MM.1S (cell line): ENCODE measurements at regions not wholly inside any gene's neighbourhood (a gene's known extent, or its start where the extent isn't known, plus 50 kb on each side); places are given as distances from the start of the nearest gene placed in this dataset.

ENCODE experiments used
- DNase-seq: peaks from one replicate; pipeline ENCODE4 v3.0.0-alpha.2; 2015
- H2AFZ ChIP-seq: fragments of 300-600 bp; sonication (generic); 2 replicates; pipeline ENCODE4 v1.6.0; 2016; ENCODE audit warnings: antibody characterized with exemption, low read length
- H3F3A ChIP-seq: fragments of 300-600 bp; sonication (generic); 2 replicates; pipeline ENCODE4 v1.6.1; 2016; ENCODE audit warnings: mild to moderate bottlenecking, antibody characterized with exemption, low read length, moderate library complexity, mixed read lengths; ENCODE audit not compliant: insufficient read depth
- H3K27ac ChIP-seq: fragments of 300-600 bp; sonication (generic); 2 replicates; pipeline ENCODE4 v1.5.1; 2016; ENCODE audit warnings: mild to moderate bottlenecking, low read length
- H3K27me3 ChIP-seq: fragments of 300-600 bp; sonication (generic); replicated peaks from 2 replicates; pipeline ENCODE4 v1.6.0; 2016; ENCODE audit warnings: low read length; ENCODE audit not compliant: insufficient read depth
- H3K36me3 ChIP-seq: fragments of 300-600 bp; sonication (generic); replicated peaks from 2 replicates; pipeline ENCODE4 v1.6.1; 2016; ENCODE audit warnings: mild to moderate bottlenecking, low read length, mixed read lengths; ENCODE audit not compliant: insufficient read depth
- H3K4me1 ChIP-seq: fragments of 300-600 bp; sonication (generic); 2 replicates; pipeline ENCODE4 v1.6.1; 2016; ENCODE audit warnings: low read length, mixed read lengths
- H3K4me2 ChIP-seq: fragments of 300-600 bp; sonication (generic); 2 replicates; pipeline ENCODE4 v1.6.0; 2016; ENCODE audit warnings: low read depth, low read length
- H3K4me3 ChIP-seq: fragments of 300-600 bp; sonication (generic); 2 replicates; pipeline ENCODE4 v1.5.1; 2016; ENCODE audit warnings: low read length, mixed read lengths
- H3K79me2 ChIP-seq: fragments of 300-600 bp; sonication (generic); 2 replicates; pipeline ENCODE4 v1.6.1; 2016; ENCODE audit warnings: mixed run types, low read length, mixed read lengths
- H3K9ac ChIP-seq: fragments of 300-600 bp; sonication (generic); 2 replicates; pipeline ENCODE4 v1.6.1; 2016; ENCODE audit warnings: low read length, mixed read lengths
- H3K9me2 ChIP-seq: fragments of 300-600 bp; sonication (generic); replicated peaks from 2 replicates; pipeline ENCODE4 v1.6.1; 2016; ENCODE audit warnings: mild to moderate bottlenecking, low read length, mixed read lengths; ENCODE audit not compliant: insufficient read depth
- H3K9me3 ChIP-seq: fragments of 300-600 bp; sonication (generic); replicated peaks from 2 replicates; pipeline ENCODE4 v1.6.1; 2016; ENCODE audit warnings: mild to moderate bottlenecking, low read length, mixed read lengths; ENCODE audit not compliant: insufficient read depth
- H4K20me1 ChIP-seq: fragments of 300-600 bp; sonication (generic); 2 replicates; pipeline ENCODE4 v1.6.1; 2016; ENCODE audit warnings: mild to moderate bottlenecking, low read length, moderate library complexity, mixed read lengths; ENCODE audit not compliant: insufficient read depth
- CTCF ChIP-seq: fragments of 300-600 bp; sonication (generic); IDR thresholded peaks from 2 replicates; pipeline ENCODE4 v1.5.1; 2016; ENCODE audit warnings: antibody characterized with exemption, low read length, mixed read lengths
- EZH2 ChIP-seq: fragments of 300-600 bp; sonication (generic); optimal IDR thresholded peaks from 2 replicates; pipeline ENCODE3; 2017; ENCODE audit warnings: low read depth, mild to moderate bottlenecking, antibody characterized with exemption, low read length, mixed read lengths
- EZH2phosphoT487 ChIP-seq: fragments of 300-600 bp; sonication (generic); IDR thresholded peaks from 2 replicates; pipeline ENCODE4 v1.6.1; 2018; ENCODE audit warnings: antibody characterized with exemption, low read length

GRCh38 chr2:136239079-136239685, 121.2 kb upstream of the CXCR4 start:
- Histone ChIP-seq H3K9me2 (no peaks in the 10 kb centered on the region), H3K4me1 (peaks cover 19% of the 10 kb centered on the region), H3K9me3 (no peaks in the 10 kb centered on the region), H3K4me3 (no peak overlapping the region), H3K27ac (peak overlapping the region; percentile 67; the same call in 1 of the 2 replicates), H3K36me3 (no peaks in the 10 kb centered on the region), H3K27me3 (no peaks in the 10 kb centered on the region), H3K79me2 (no peaks in the 10 kb centered on the region), H3F3A (no peaks in the 10 kb centered on the region), H3K9ac (peak overlapping the region; percentile 12; the same call in 1 of the 2 replicates), H2AFZ (no peak overlapping the region; the same call in 1 of the 2 replicates), H4K20me1 (no peaks in the 10 kb centered on the region), H3K4me2 (peak overlapping the region; percentile 59)
- no peak for DNase-seq
- no peak for TF ChIP-seq EZH2phosphoT487
- no peak for TF ChIP-seq EZH2
- no peak for TF ChIP-seq CTCF

DNA sequence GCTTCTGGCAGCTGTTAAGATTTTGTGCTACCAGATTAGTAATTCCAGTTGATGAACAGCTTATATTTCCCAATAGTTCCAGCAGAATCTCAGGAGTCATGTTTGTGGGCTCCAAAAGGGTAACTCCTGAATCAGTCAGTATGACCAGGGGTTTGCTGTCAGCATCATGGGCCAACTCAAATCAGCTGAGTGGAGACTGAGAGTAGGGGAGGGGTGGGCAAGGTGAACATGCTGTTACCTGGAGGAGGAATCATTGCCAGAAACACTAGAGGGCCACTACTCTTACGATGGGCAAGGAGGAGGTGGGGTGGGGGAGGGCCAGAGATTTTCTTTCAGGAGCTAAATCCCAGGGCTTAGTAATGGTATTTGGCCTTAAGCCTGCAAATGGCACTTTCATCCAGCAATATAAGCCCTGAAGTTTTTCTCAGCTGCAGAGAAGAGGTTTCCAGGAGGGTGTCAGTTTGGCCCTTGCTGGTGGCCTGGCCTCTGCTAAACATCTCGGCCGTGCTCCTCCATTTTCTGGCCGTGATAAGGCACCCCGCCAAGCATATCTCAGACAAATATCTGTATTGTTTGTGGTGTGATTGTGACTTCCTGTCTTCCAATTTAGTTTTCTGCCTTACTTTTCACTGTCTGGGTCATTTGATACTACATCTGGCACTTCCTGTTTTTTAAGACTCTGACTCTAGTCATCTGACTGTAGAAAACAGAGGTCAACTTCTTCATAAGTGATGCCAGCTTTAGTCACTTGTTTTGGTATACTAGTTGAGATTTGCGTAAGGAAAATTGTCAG, 120.5 kb upstream of the CXCR4 start:
- H3F3A ChIP-seq = no peaks in the 10 kb centered on the region
- peak; percentile 90 for DNase-seq
- peak overlapping the region; percentile 40 for H2AFZ ChIP-seq
- H3K9me2 ChIP-seq = no peaks in the 10 kb centered on the region
- no peaks in the 10 kb centered on the region for H3K9me3 ChIP-seq
- TF ChIP-seq EZH2 (no peak), CTCF (no peak), EZH2phosphoT487 (no peak)
- no peaks in the 10 kb centered on the region for H3K36me3 ChIP-seq
- no peaks in the 10 kb centered on the region for H3K27me3 ChIP-seq
- no peak overlapping the region for H3K4me3 ChIP-seq
- no peaks in the 10 kb centered on the region for H3K79me2 ChIP-seq
- peak overlapping the region; percentile 20; the same call in 1 of the 2 replicates for H3K9ac ChIP-seq
- H3K4me2 ChIP-seq = peak overlapping the region; percentile 59
- H4K20me1 ChIP-seq = no peaks in the 10 kb centered on the region
- peaks cover 19% of the 10 kb centered on the region for H3K4me1 ChIP-seq
- peak overlapping the region; percentile 67 for H3K27ac ChIP-seq

DNA sequence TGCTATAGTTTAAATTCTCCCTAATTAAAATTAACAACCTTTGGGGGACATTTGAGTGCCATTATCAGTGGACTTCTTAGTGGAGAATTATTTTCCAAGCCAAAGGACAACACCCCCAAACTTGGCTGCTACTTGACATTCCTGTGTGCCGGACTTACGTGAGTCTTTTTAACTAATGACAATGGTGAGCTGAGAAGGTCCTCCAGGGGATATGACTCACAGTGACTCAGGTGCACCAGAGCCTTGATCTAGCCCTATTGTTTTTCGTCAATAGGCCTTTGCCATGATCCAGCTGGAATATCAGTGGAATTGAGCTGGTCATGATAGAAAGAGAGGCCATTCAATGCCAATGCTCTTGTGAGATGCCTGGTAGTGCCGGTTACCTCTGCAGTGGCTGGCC, 118.1 kb upstream of the CXCR4 start:
- no peaks in the 10 kb centered on the region for H3F3A ChIP-seq
- H2AFZ ChIP-seq = no peak overlapping the region
- no peak overlapping the region for H3K27ac ChIP-seq
- no peak for DNase-seq
- no peaks in the 10 kb centered on the region for H3K27me3 ChIP-seq
- H3K9me3 ChIP-seq = no peaks in the 10 kb centered on the region
- H3K79me2 ChIP-seq = no peaks in the 10 kb centered on the region
- no peaks in the 10 kb centered on the region for H4K20me1 ChIP-seq
- peaks cover 19% of the 10 kb centered on the region for H3K4me1 ChIP-seq
- TF ChIP-seq EZH2phosphoT487 = no peak
- TF ChIP-seq CTCF = no peak
- TF ChIP-seq EZH2 = no peak
- H3K9ac ChIP-seq = no peak overlapping the region
- no peaks in the 10 kb centered on the region for H3K9me2 ChIP-seq
- no peak overlapping the region for H3K4me3 ChIP-seq
- H3K36me3 ChIP-seq = no peaks in the 10 kb centered on the region
- H3K4me2 ChIP-seq = no peak overlapping the region
